ENCODE measurements at regions not wholly inside any gene's neighbourhood (a gene's known extent, or its start where the extent isn't known, plus 50 kb on each side); places are given as distances from the start of the nearest gene placed in this dataset.

- TF ChIP-seq EZH2 (optimal IDR thresholded peaks at IDR 0.05; ENCODE audit: low read depth, low read length): no peak
- TF ChIP-seq EZH2phosphoT487 (IDR thresholded peaks at IDR 0.05; ENCODE audit: low read length): no peak
- TF ChIP-seq CTCF (IDR thresholded peaks at IDR 0.05; ENCODE audit: low read length): no peak
- Histone ChIP-seq H3K27ac (ENCODE audit: low read length) (no peak overlapping the region), H4K20me1 (ENCODE audit: insufficient read depth, low read length) (no peaks in the 10 kb centered on the region), H3K9me2 (replicated peaks; ENCODE audit: insufficient read depth, low read length) (no peaks in the 10 kb centered on the region), H3K79me2 (ENCODE audit: low read length) (no peaks in the 10 kb centered on the region), H3K9ac (ENCODE audit: low read length) (no peak overlapping the region), H3K4me3 (ENCODE audit: low read length) (no peak overlapping the region), H3F3A (ENCODE audit: insufficient read depth, low read length) (no peaks in the 10 kb centered on the region), H2AFZ (ENCODE audit: low read length) (no peak overlapping the region), H3K4me2 (ENCODE audit: low read depth, low read length) (no peak overlapping the region), H3K36me3 (replicated peaks; ENCODE audit: insufficient read depth, low read length) (no peaks in the 10 kb centered on the region), H3K4me1 (ENCODE audit: low read length) (no peaks in the 10 kb centered on the region), H3K27me3 (replicated peaks; ENCODE audit: insufficient read depth, low read length) (no peaks in the 10 kb centered on the region), H3K9me3 (replicated peaks; ENCODE audit: insufficient read depth, low read length) (no peaks in the 10 kb centered on the region)
- no peak for DNase-seq
Measured at GRCh38 chr18:72058851-72059250, 485.3 kb downstream of the CBLN2 start.

- no peaks in the 10 kb centered on the region for H3K36me3 ChIP-seq (replicated peaks; ENCODE audit: insufficient read depth, low read length)
- peak; percentile 20 for DNase-seq
- H3K9me2 ChIP-seq (replicated peaks; ENCODE audit: insufficient read depth, low read length): no peaks in the 10 kb centered on the region
- H3K27ac ChIP-seq (ENCODE audit: low read length): no peak overlapping the region
- H3K4me2 ChIP-seq (ENCODE audit: low read depth, low read length): no peak overlapping the region
- no peak overlapping the region for H3K9ac ChIP-seq (ENCODE audit: low read length)
- H4K20me1 ChIP-seq (ENCODE audit: insufficient read depth, low read length): no peaks in the 10 kb centered on the region
- H3K79me2 ChIP-seq (ENCODE audit: low read length): no peaks in the 10 kb centered on the region
- H2AFZ ChIP-seq (ENCODE audit: low read length): no peak overlapping the region
- no peaks in the 10 kb centered on the region for H3K4me1 ChIP-seq (ENCODE audit: low read length)
- no peaks in the 10 kb centered on the region for H3K9me3 ChIP-seq (replicated peaks; ENCODE audit: insufficient read depth, low read length)
- H3K4me3 ChIP-seq (ENCODE audit: low read length): no peak overlapping the region
- H3F3A ChIP-seq (ENCODE audit: insufficient read depth, low read length): no peaks in the 10 kb centered on the region
- TF ChIP-seq CTCF (IDR thresholded peaks at IDR 0.05; ENCODE audit: low read length) (no peak), EZH2phosphoT487 (IDR thresholded peaks at IDR 0.05; ENCODE audit: low read length) (no peak), EZH2 (optimal IDR thresholded peaks at IDR 0.05; ENCODE audit: low read depth, low read length) (no peak)
- no peaks in the 10 kb centered on the region for H3K27me3 ChIP-seq (replicated peaks; ENCODE audit: insufficient read depth, low read length)
Measured at GRCh38 chr18:72056171-72056570, 488.0 kb downstream of the CBLN2 start.

- H3F3A ChIP-seq (ENCODE audit: insufficient read depth, low read length): no peaks in the 10 kb centered on the region
- no peak for TF ChIP-seq EZH2phosphoT487 (IDR thresholded peaks at IDR 0.05; ENCODE audit: low read length)
- no peak for TF ChIP-seq EZH2 (optimal IDR thresholded peaks at IDR 0.05; ENCODE audit: low read depth, low read length)
- no peak for TF ChIP-seq CTCF (IDR thresholded peaks at IDR 0.05; ENCODE audit: low read length)
- H3K27ac ChIP-seq (ENCODE audit: low read length): no peak overlapping the region
- DNase-seq: no peak
- no peaks in the 10 kb centered on the region for H3K27me3 ChIP-seq (replicated peaks; ENCODE audit: insufficient read depth, low read length)
- no peaks in the 10 kb centered on the region for H3K9me2 ChIP-seq (replicated peaks; ENCODE audit: insufficient read depth, low read length)
- no peak overlapping the region for H3K4me2 ChIP-seq (ENCODE audit: low read depth, low read length)
- H4K20me1 ChIP-seq (ENCODE audit: insufficient read depth, low read length): no peaks in the 10 kb centered on the region
- H3K9ac ChIP-seq (ENCODE audit: low read length): no peak overlapping the region
- no peak overlapping the region for H3K4me3 ChIP-seq (ENCODE audit: low read length)
- no peaks in the 10 kb centered on the region for H3K36me3 ChIP-seq (replicated peaks; ENCODE audit: insufficient read depth, low read length)
- no peaks in the 10 kb centered on the region for H3K4me1 ChIP-seq (ENCODE audit: low read length)
- no peaks in the 10 kb centered on the region for H3K9me3 ChIP-seq (replicated peaks; ENCODE audit: insufficient read depth, low read length)
- H3K79me2 ChIP-seq (ENCODE audit: low read length): no peaks in the 10 kb centered on the region
- no peak overlapping the region for H2AFZ ChIP-seq (ENCODE audit: low read length)
Measured at GRCh38 chr18:72041313-72042032, 502.7 kb downstream of the CBLN2 start.
